Uterus (tissue), 2 donors: ENCODE measurements at regions not wholly inside any gene's neighbourhood (a gene's known extent, or its start where the extent isn't known, plus 50 kb on each side); places are given as distances from the start of the nearest gene placed in this dataset.

Experiments
- POLR2A ChIP-seq, 2 donors: fragments of 450-650 bp; IDR thresholded peaks; one replicate each; pipeline ENCODE4 v1.6.1; 2016; ENCODE audit warnings: antibody characterized with exemption in 2 of 2, mild to moderate bottlenecking in 1 of 2, moderate library complexity in 1 of 2
- TF ChIP-seq, protein P1 (sequence below), 4 experiments: fragments of 200-600 bp in 2 of 4; fragments of 450-650 bp in 2 of 4; sonication (generic) in 2 of 4; IDR thresholded peaks; one replicate each; pipeline ENCODE4 v1.5.1; 2016 to 2019; ENCODE audit warnings: antibody characterized with exemption in 4 of 4, mild to moderate bottlenecking in 2 of 4, moderate library complexity in 1 of 4

GRCh38 chr13:72617951-72618350, 109.5 kb downstream of the MZT1 start:
- no peak for TF ChIP-seq POLR2A (IDR thresholded peaks at IDR 0.05)
- TF ChIP-seq, protein P1, sequence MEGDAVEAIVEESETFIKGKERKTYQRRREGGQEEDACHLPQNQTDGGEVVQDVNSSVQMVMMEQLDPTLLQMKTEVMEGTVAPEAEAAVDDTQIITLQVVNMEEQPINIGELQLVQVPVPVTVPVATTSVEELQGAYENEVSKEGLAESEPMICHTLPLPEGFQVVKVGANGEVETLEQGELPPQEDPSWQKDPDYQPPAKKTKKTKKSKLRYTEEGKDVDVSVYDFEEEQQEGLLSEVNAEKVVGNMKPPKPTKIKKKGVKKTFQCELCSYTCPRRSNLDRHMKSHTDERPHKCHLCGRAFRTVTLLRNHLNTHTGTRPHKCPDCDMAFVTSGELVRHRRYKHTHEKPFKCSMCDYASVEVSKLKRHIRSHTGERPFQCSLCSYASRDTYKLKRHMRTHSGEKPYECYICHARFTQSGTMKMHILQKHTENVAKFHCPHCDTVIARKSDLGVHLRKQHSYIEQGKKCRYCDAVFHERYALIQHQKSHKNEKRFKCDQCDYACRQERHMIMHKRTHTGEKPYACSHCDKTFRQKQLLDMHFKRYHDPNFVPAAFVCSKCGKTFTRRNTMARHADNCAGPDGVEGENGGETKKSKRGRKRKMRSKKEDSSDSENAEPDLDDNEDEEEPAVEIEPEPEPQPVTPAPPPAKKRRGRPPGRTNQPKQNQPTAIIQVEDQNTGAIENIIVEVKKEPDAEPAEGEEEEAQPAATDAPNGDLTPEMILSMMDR (IDR thresholded peaks at IDR 0.05) = no peak
